ENCODE measurements at regions not wholly inside any gene's neighbourhood (a gene's known extent, or its start where the extent isn't known, plus 50 kb on each side); places are given as distances from the start of the nearest gene placed in this dataset.

DNA sequence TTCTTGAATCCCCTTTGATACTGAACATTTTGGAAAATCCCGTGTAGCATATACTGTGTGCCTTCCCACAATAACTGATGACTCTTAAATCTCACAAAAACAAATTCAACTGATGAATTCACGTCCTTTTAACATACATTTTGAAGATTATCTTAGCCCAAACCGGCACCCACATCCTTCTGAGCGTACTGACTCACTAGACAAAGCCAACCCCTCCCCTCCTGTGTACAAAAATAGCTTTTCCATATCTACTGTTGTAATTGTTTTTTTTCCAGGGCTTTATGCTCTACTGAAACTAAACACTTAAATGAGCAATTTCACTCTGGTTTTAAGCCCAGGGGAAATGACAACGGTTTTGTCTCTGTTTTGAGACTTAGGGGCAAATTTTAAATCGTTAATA is 109.4 kb upstream of the ATF7IP start:
- TF ChIP-seq, protein P1, sequence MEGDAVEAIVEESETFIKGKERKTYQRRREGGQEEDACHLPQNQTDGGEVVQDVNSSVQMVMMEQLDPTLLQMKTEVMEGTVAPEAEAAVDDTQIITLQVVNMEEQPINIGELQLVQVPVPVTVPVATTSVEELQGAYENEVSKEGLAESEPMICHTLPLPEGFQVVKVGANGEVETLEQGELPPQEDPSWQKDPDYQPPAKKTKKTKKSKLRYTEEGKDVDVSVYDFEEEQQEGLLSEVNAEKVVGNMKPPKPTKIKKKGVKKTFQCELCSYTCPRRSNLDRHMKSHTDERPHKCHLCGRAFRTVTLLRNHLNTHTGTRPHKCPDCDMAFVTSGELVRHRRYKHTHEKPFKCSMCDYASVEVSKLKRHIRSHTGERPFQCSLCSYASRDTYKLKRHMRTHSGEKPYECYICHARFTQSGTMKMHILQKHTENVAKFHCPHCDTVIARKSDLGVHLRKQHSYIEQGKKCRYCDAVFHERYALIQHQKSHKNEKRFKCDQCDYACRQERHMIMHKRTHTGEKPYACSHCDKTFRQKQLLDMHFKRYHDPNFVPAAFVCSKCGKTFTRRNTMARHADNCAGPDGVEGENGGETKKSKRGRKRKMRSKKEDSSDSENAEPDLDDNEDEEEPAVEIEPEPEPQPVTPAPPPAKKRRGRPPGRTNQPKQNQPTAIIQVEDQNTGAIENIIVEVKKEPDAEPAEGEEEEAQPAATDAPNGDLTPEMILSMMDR (IDR thresholded peaks at IDR 0.05; ENCODE audit: low read depth, low read length, poor library complexity, severe bottlenecking), result no peak
- no peak for TF ChIP-seq EZH2phosphoT487 (IDR thresholded peaks at IDR 0.05; ENCODE audit: borderline replicate concordance, low read length)

Measured in DOHH2 (cell line).